ENCODE measurements at regions not wholly inside any gene's neighbourhood (a gene's known extent, or its start where the extent isn't known, plus 50 kb on each side); places are given as distances from the start of the nearest gene placed in this dataset.
"Not testable (repeated sequence)": the region's sequence is repeated elsewhere in the genome, so short reads cannot be mapped to it uniquely, and the experiment has no call there.

DNA sequence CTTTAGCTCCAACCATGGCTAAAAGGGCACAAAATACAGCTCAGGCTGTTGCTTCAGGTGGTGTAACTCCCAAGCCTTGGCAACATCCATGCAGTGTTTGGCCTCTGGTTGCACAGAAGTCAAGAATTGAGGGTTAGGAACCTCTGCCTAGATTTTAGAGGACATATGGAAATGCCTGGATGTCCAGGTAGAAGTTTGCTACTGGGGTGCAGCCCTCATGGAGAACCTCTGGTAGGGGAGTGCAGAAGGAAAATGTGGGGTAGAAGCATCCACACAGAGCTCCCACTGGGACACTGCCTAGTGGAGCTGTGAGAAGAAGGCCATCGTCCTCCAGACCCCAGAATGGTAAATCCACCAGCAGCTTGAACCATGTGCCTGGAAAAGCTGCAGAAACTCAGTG is 1453.8 kb upstream of the EYS start:
- DNase-seq: no peak

DNA sequence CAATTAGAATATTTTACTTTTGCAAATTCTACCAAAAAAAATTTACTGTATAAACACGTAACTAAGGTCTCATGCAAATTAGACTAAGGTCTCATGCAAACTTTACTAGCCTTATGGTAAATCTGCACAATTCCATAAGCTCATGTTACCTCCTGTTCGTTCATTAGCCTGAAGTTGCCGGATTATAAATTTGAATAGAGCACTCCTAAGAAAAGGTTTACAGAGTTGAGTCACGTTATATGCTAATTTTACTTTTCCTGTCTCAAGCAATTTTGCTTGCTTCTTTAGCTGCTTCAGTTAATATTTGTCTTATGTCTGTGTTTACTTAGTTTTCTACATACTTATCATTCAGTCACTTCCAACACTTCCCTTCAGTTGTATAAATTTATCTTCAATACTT is 1434.0 kb upstream of the EYS start:
- DNase-seq: no peak

DNA sequence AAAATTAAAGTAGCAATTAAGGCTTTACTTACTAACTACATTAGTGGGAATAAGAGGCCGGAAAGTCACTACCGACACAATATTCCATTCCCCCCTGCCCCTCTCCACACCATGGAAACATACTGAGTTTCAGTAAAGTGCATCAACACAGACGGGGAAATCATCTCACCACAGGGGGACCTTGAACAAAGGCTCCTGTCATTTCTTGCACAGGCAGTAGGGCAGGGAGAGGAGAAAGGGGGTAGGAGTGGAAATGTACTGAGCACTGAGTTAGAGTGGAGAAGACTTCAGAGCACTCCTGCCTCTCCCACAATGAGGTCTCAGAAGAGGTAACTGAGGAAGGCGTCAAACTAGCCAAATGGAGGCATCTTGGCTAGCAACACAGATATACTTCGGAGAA is 1426.9 kb upstream of the EYS start:
- DNase-seq: no peak

DNA sequence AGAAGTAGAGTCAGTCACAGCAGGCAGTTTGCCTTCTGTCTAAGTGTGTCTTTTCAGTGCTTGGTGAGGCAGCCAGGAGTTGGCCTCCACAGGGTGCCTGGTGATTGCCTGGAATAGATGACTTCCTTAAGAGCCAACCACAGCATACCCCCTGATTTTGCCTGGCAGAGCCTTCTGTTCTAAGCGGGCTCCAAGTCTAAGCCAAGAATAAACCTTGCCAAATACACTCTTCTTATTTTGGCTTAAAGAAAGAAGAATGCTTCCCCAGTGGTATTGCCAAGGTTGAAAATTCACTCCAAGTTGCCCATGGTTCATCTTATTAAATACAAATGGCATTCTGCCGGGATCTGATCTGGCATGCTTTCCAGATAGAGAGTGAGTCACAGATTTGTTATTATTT is 1424.8 kb upstream of the EYS start:
- no peak for DNase-seq

DNA sequence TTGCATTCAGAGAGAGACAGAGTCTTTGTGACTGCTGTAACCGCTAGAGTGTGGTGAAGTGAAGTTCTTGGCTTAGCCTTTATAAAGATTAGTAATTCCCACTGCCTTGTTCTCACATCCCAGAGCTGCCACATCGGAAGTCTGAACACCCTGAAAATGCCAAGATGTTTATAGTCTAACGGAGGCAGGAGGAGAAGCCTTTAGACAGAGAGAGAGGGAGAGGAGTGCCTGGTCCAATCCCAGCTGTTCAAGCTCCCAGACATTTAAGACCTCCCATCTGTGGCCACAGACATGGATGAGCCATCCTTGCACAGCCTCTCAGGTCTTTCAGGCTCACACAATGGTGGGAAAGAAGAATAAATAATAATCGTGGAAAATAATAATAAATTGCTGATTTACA is 1422.8 kb upstream of the EYS start:
- DNase-seq: no peak

DNA sequence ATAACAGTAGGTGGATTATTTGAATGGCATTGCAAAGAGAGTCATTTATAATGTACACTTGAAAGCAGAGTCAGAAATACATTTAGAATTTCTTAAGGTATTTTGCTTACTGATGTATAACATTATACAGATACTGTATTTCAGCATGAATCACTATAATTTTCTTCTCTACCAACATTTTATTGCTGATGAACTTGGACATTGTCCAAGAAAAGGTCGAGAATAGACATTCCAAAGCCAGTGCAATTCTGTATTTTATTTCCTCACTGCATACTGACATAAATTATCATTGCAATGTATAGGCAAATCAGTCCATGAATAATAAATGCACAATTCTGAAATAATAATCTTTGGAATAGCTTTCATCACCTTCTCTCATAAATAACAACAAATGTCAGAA is 1420.0 kb upstream of the EYS start:
- DNase-seq: peak; percentile 8

DNA sequence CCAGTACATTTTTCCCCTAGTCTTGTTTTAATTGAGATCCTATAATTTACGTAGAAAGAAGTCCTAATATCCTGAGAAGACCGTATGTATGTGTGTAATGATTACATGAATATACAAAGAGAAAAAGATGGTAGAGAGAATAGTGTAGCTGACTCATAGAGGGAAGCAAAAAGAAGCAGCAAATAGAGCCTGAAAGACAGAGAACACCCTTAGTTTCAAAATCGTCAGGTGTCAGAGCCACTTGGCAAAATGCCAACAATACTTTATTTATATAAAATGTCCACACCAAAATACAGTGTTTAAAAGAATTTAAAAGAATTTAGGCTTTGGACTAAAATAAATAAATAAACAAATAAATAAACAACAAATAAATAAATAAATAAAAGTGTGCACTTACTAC is 1414.1 kb upstream of the EYS start:
- no peak for DNase-seq

DNA sequence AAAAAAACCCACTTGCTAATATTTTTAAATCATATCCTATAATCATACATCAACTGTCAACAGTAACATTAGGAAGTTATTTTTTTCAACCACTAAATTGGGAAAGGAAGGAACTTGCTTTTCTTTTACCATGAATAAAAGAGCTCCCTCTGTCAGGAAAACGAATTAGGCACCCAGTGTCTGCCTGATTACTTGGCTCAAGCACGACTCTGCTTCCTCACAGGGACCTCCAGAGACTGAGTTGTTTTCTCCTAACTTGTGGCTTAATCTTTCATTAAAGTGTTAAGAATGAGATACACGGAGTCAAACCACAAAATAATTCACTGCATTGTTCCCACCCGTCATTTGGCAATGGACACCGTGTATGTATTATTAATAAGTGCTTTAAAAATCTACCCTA is 1405.1 kb upstream of the EYS start:
- no peak for DNase-seq

DNA sequence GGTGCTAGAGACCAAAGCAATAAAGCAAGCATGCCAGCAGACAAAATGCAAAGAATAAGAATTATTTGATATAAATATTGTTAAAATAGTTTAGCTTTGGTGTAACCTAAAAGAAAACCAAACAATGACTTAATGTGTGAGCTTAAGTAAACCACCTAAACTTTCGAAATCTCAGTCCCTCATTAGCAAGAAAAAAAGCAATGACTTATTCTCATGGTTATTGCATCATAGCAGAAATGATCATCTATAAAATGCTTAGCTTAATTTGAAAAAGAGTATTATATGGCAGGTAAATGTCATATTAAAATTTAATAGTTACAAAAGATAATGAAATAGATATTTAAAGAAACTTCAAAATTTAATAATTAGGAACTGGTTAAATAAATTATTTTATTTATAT is 1395.7 kb upstream of the EYS start:
- DNase-seq: no peak

DNA sequence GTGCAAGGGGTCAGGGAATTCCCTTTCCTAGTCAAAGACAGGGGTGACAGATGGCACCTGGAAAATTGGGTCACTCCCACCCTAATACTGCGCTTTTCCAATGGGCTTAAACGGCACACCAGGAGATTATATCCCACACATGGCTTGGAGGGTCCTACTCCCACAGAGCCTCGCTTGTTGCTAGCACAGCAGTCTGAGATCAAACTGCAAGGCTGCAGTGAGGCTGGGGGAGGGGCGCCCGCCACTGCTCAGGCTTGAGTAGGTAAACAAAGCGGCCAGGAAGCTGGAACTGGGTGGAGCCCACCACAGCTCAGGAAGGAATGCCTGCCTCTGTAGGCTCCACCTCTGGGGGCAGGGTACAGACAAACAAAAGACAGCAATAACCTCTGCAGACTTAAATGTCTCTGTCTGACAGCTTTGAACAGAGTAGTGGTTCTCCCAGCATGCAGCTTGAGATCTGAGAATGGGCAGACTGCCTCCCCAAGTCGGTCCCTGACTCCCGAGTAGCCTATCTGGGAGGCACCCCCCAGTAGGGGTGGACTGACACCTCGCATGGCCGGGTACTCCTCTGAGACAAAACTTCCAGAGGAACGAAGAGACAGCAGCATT is 1388.7 kb upstream of the EYS start:
- DNase-seq: not testable (repeated sequence)

DNA sequence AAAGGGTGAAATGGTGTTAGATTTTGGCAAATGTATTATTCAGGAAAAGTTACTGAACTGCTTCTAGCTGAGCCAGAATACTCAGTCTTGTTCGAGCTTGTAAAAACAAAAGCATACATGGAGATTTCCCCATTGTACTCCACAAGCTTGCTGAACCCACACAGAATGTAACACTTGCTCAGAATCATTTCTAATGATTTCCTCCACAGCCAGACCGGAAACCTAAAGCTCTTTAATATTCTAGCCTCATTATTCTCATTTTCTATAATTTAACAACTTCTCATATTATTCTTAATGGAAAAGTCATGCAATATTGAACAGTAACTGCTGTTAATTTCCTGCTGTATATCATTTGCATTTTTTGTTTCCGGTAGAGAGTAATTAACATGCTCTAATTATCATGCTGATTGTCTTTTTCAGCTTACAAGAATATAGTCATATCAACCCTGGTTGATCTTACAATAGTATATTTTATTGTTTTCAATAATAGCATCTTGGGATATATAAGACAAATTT is 1387.5 kb upstream of the EYS start:
- no peak for DNase-seq

DNA sequence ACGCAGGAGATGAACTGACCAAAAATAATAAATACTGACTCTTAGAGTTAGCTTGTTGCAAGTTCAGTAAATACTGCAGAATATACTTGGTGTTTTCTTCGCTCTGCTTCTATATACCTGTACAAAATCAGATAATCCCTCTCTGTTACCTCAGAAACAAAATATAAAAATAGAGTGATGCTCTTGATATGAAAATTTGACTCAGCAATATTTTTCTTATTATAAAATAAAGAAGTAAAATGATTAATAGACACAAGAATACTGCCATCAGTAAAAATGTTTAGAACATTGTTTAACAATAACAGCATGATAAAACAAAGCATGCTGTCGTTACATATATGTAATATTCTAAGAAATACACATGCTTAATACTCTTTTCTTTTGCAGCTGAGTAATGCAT is 1366.9 kb upstream of the EYS start:
- DNase-seq: no peak

DNA sequence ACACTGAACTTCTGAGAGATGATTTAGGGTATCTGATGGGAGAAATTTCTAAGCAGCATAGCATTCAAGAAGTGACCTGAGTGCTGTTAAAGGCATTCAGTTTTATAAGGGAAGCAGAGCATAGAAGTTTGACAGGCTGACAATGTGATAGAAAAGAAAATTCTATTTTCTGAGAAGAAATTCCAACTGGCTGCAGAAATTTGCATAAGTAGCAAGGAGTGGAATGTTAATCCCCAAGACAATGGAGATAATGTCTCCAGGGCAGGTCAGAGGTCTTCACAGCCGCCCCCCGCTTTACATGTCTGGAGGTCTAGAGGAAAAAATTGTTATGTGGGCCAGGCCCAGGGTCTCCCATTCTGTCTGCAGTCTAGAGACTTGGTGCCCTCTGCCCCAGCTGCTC is 1361.8 kb upstream of the EYS start:
- no peak for DNase-seq

DNA sequence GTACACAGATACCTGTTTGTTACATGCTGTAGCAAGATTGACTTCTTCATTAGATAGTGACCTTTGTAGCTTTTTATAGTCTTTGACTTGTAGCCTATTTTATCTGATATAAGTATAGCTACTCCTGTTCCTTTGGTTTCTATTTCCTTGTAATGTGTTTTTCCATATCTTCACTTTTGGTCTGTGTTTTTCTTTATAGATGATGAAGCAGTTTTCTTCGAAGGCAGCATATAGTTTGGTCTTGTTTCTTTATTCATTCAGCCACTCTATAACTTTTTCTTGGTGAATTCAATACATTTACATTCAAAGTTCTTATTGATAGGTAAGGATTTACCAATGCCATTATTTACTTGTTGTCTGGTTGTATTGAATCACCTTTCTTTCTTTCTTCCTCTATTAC is 1357.3 kb upstream of the EYS start:
- DNase-seq: no peak

DNA sequence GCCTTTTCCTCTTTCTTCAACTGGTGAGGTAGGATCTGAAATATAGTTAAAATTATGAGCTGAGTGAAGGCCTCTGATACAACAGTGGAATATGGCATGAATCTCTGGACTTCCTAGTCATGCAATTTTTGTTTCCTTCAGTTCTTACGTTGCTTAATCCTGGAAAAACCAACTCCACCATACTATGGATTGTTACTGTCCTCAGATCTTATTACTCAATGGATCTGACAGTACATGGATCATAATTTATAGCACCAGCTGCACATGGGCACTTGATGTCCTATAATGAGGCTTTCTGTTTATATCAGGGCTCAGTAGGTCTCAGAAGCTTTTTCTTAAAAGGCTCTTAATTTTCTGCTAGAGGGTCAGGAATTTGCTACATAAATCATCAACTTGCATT is 1341.0 kb upstream of the EYS start:
- no peak for DNase-seq

DNA sequence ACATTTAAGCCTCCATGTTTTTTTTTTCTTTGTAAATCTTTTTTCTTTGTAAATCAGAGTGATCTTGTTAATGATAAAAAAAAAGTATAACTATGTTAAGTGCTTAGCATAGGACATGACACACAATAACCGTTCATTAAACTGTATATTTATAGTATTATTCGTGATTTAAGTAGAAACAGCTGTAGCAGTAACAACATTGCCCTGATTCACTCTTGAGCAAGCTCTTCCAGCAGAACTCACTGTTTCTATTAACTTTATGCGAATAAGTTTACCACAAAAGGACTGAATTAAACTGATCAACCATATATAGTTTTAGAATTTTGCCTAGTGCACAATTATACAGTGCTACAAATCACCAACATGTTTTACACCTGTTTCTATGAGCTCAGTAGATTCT is 1338.0 kb upstream of the EYS start:
- no peak for DNase-seq

DNA sequence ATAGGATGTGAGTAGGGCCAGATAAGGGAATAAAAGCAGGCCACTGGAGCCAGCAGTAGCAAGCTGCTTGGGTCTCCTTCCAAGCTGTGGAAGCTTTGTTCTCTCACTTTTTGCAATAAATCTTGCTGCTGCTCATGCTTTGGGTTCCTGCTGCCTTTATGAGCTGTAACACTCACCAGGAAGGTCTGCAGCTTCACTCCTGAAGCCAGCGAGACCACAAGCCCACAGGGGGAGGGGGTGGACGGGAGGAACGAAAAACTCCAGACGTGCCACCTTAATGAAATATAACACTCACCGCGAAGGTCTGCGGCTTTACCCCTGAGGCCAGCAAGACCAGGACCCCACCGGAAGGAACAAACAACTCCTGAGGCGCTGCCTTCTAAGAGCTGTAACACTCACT is 1324.4 kb upstream of the EYS start:
- no peak for DNase-seq

DNA sequence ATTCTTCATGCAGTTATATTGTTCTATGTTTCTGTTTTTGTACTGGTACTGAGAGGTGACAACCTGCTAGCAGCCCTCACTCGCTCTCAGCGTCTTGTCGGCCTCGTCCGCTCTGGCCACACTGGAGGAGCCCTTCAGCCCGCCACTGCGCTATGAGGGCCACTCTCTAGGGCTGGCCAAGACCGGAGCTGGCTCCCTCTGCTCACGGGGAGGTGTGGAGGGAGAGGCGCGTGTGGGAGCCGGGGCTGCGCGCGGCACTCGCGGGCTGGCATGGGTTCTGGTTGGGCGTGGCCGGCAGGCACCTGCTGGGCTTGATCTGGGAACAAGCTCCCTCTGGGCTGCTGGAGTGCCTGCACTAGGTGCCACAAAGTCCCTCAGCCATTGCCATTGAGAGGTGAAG is 1323.8 kb upstream of the EYS start:
- DNase-seq: no peak

DNA sequence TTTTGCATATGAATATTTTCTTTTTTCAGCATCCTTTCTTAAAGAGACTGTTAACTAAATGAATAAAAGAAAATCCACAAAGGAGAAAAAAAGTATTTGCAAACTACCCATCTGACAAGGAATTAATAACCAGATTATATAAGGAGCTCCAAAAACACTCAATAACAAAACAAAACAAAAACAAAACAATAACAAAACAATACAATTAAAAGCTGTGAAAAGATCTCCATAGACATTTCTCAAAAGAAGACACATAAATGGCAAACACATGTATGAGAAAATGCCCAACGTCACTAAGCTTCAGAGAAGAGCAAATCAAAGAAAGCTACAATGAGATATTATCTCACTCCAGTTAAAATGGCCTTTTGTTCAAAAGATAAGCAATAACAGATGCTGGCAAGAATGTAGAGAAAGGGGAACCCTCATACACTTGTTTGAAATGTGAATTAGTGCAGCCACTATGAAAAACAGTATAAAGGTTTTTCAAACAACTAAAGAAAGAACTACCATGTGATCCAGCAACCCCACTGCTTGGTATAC is 1310.0 kb upstream of the EYS start:
- DNase-seq: no peak

DNA sequence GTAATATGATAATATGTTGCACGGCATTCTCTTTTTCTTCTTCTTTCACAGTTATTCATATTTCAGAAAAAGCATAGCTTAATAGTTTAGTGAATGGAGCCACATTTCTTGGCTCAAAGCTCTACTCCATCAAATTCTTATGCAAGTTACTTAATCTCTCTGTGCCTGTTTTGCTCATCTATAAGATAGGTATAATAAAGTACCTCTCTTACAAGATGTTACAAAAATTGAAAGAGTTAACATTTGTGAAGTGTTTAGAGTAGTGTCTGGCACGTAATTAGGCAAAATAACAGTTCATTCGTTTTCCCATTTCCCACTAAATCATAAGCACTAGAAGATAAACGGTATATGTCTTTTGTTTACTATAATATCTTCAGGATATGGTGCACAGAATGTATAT is 1304.4 kb upstream of the EYS start:
- no peak for DNase-seq

DNA sequence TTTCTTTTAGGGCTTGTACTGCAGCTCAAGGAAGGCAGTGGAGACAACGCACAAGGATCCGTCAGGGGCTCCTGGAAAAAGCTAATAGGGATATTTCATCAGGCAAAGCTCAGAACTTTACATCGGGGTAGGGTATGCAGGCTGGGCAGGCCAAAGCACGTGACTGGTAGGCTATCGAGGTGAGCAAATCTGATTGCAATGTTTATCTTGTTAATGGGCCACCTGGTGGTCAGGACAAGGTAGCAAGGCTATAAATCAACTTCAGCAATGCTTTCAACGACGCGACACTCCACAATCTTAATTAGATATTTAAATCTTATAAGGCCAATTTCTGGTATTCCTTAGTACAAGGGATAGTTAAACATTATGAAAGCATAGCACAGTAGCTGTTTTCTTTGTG is 1302.8 kb upstream of the EYS start:
- DNase-seq: no peak

DNA sequence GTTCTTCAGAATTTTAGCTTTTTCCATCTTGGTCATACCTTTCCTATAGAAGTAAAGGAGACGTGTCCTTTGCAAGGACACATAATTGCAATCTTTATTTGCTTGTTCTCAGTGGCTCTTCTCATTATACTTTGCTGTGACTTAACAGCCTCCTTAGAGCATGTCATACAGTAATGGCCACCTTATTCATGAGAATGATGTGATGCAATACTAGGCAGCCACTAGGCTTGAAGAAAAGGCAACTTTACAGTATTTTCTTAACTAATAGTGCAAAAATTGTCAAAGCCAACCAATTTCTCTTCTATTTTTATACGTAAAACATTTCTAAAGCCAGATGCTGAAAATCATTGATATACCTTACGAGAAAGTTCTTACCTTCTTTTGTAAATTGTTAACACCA is 1296.8 kb upstream of the EYS start:
- no peak for DNase-seq

DNA sequence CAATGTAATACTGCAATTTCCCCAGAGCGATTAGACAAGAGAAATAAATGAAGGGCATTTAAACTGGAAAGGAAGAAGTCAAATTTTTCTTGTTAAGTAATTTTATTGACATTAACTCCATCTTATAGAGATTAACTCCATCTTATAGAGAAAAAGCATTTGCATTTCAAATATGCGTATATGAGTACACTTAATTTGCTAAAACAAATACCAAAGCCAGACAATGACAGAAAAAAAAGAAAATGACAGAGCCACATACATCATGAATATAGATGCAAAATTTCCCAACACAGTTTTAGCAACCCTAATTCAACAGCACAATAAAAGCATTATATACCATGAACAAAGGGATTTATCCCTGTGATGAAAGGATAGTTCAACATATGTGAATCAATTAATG is 1293.1 kb upstream of the EYS start:
- no peak for DNase-seq

DNA sequence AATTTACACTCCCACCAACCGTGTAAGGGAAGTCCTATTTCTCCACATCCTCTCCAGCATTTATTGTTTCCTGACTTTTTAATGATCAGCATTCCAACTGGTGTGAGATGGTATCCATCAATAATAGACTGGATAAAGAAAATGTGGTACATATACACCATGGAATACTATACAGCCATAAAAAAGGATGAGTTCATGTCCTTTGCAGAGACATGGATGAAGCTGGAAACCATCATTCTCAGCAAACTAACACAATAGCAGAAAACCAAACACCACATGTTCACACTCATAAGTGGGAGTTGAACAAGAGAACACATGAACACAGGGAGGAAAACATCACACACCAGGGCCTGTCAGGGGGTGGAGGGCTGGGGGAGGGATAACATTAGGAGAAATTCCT is 1290.6 kb upstream of the EYS start:
- DNase-seq: not testable (repeated sequence)

DNA sequence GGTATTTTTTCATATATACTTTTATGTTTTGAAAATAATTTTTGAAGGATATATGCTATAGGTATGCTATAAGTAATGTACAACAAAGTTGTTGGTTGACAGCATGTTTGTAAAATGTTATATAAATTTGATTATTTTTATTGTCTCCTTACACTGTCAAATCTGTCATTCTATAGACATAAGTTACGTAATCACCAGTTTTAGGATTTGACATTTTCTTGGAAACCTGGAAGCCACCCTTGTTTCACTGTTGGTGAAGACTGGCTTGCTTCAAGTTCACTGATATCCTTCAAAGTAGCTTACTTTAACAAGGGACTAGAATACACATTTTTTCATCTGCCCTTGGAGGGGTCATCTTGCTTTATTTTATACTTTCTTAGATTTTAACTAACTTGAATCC is 1288.6 kb upstream of the EYS start:
- no peak for DNase-seq

DNA sequence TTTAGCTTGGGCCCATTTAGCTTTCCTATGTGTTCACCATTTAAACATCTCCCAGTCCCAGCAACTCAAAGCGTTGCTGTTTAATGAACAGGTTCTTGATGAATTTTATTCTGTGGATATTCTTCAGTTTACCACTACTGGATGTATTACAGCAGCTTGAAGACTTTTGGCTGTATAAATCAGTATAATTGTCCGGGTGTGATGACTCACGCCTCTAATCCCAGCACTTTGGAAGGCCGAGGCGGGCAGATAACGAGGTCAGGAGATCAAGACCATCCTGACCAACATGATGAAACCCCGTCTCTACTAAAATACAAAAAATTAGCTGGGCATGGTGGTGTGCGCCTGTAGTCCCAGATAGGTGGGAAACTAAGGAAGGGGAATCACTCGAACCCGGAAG is 1286.7 kb upstream of the EYS start:
- DNase-seq: not testable (repeated sequence)
